Duodenal mucosa (tissue), 2 donors: ENCODE measurements at regions not wholly inside any gene's neighbourhood (a gene's known extent, or its start where the extent isn't known, plus 50 kb on each side); places are given as distances from the start of the nearest gene placed in this dataset.

Source experiments
- H3K27ac ChIP-seq: one replicate; pipeline ENCODE4 v1.7.0; 2013; ENCODE audit warnings: low read depth, low read length
- H3K27me3 ChIP-seq, 2 donors: one replicate each; pipeline ENCODE4 v1.7.0; 2013; ENCODE audit warnings: low read length in 2 of 2, control low read depth in 1 of 2; ENCODE audit not compliant: insufficient read depth in 2 of 2, control insufficient read depth in 1 of 2
- H3K36me3 ChIP-seq, 2 donors: one replicate each; pipeline ENCODE4 v1.7.0; 2013; ENCODE audit warnings: low read length in 2 of 2, control low read depth in 1 of 2; ENCODE audit not compliant: insufficient read depth in 2 of 2, control insufficient read depth in 1 of 2
- H3K4me1 ChIP-seq, 2 donors: one replicate each; pipeline ENCODE4 v1.7.0; 2013; ENCODE audit warnings: low read length in 2 of 2, control low read depth in 1 of 2; ENCODE audit not compliant: insufficient read depth in 2 of 2, control insufficient read depth in 1 of 2
- H3K4me3 ChIP-seq, 2 donors: one replicate each; pipeline ENCODE4 v1.7.0; 2013; ENCODE audit warnings: low read length in 2 of 2, low read depth in 1 of 2
- H3K9ac ChIP-seq, 2 donors: one replicate each; pipeline ENCODE4 v1.7.0; 2013; ENCODE audit warnings: low read length in 2 of 2, low read depth in 1 of 2
- H3K9me3 ChIP-seq, 2 donors: one replicate each; pipeline ENCODE4 v1.7.0; 2013; ENCODE audit warnings: low read length in 2 of 2, control low read depth in 1 of 2; ENCODE audit not compliant: control insufficient read depth in 1 of 2

- Histone ChIP-seq H3K36me3 (no peaks in the 10 kb centered on the region), H3K4me1 (no peaks in the 10 kb centered on the region), H3K4me3 (no peak overlapping the region), H3K27me3 (no peaks in the 10 kb centered on the region), H3K27ac (no peak overlapping the region), H3K9me3 (no peaks in the 10 kb centered on the region), H3K9ac (no peak overlapping the region)
These were observed 403.5 kb downstream of the DIPK2A start for GRCh38 chr3:144375088-144375487.

- Histone ChIP-seq H3K4me3 (no peak overlapping the region), H3K4me1 (no peaks in the 10 kb centered on the region), H3K27me3 (no peaks in the 10 kb centered on the region), H3K9ac (no peak overlapping the region), H3K36me3 (no peaks in the 10 kb centered on the region), H3K27ac (no peak overlapping the region), H3K9me3 (no peaks in the 10 kb centered on the region)
These were observed 409.2 kb downstream of the DIPK2A start for GRCh38 chr3:144380849-144381248.

GRCh38 chr3:144381607-144382006, 410.0 kb downstream of the DIPK2A start:
- H3K9me3 ChIP-seq, result no peaks in the 10 kb centered on the region
- H3K4me3 ChIP-seq, result no peak overlapping the region
- H3K9ac ChIP-seq, result no peak overlapping the region
- no peak overlapping the region for H3K27ac ChIP-seq
- H3K27me3 ChIP-seq, result no peaks in the 10 kb centered on the region
- H3K36me3 ChIP-seq, result no peaks in the 10 kb centered on the region
- H3K4me1 ChIP-seq, result no peaks in the 10 kb centered on the region

- H3K4me1 ChIP-seq, result no peaks in the 10 kb centered on the region
- no peak overlapping the region for H3K9ac ChIP-seq
- no peaks in the 10 kb centered on the region for H3K9me3 ChIP-seq
- no peak overlapping the region for H3K4me3 ChIP-seq
- H3K27me3 ChIP-seq, result no peaks in the 10 kb centered on the region
- no peaks in the 10 kb centered on the region for H3K36me3 ChIP-seq
- H3K27ac ChIP-seq, result no peak overlapping the region
These were observed 412.8 kb downstream of the DIPK2A start for GRCh38 chr3:144384241-144384979.

- H3K4me3 ChIP-seq, result no peak overlapping the region
- no peaks in the 10 kb centered on the region for H3K4me1 ChIP-seq
- H3K36me3 ChIP-seq, result no peaks in the 10 kb centered on the region
- H3K27me3 ChIP-seq, result no peaks in the 10 kb centered on the region
- H3K9me3 ChIP-seq, result no peaks in the 10 kb centered on the region
- no peak overlapping the region for H3K9ac ChIP-seq
- H3K27ac ChIP-seq, result no peak overlapping the region
These were observed 419.2 kb downstream of the DIPK2A start for GRCh38 chr3:144390786-144391185.

GRCh38 chr3:144391236-144391635, 419.6 kb downstream of the DIPK2A start:
- H3K4me1 ChIP-seq, result no peaks in the 10 kb centered on the region
- H3K27me3 ChIP-seq, result no peaks in the 10 kb centered on the region
- no peak overlapping the region for H3K27ac ChIP-seq
- no peak overlapping the region for H3K4me3 ChIP-seq
- no peaks in the 10 kb centered on the region for H3K36me3 ChIP-seq
- no peaks in the 10 kb centered on the region for H3K9me3 ChIP-seq
- H3K9ac ChIP-seq, result no peak overlapping the region

- no peaks in the 10 kb centered on the region for H3K4me1 ChIP-seq
- no peaks in the 10 kb centered on the region for H3K27me3 ChIP-seq
- H3K27ac ChIP-seq, result no peak overlapping the region
- H3K36me3 ChIP-seq, result no peaks in the 10 kb centered on the region
- H3K9ac ChIP-seq, result no peak overlapping the region
- no peak overlapping the region for H3K4me3 ChIP-seq
- H3K9me3 ChIP-seq, result peaks cover 0 to 2% of the 10 kb centered on the region in 2 donors
These were observed 422.4 kb downstream of the DIPK2A start for GRCh38 chr3:144394032-144394431.

- Histone ChIP-seq H3K36me3 (no peaks in the 10 kb centered on the region), H3K4me1 (no peaks in the 10 kb centered on the region), H3K9ac (no peak overlapping the region), H3K27me3 (no peaks in the 10 kb centered on the region), H3K9me3 (peaks cover 5 to 6% of the 10 kb centered on the region in 2 donors), H3K27ac (no peak overlapping the region), H3K4me3 (no peak overlapping the region)
These were observed 430.8 kb downstream of the DIPK2A start for GRCh38 chr3:144402430-144402829.

- H3K4me3 ChIP-seq, result no peak overlapping the region
- no peaks in the 10 kb centered on the region for H3K27me3 ChIP-seq
- H3K4me1 ChIP-seq, result no peaks in the 10 kb centered on the region
- H3K9me3 ChIP-seq, result peaks cover 5 to 6% of the 10 kb centered on the region in 2 donors
- H3K9ac ChIP-seq, result no peak overlapping the region
- H3K27ac ChIP-seq, result no peak overlapping the region
- no peaks in the 10 kb centered on the region for H3K36me3 ChIP-seq
These were observed 431.4 kb downstream of the DIPK2A start for GRCh38 chr3:144403040-144403457.

- no peaks in the 10 kb centered on the region for H3K27me3 ChIP-seq
- H3K4me1 ChIP-seq, result no peaks in the 10 kb centered on the region
- H3K9me3 ChIP-seq, result no peaks in the 10 kb centered on the region
- H3K36me3 ChIP-seq, result no peaks in the 10 kb centered on the region
- H3K9ac ChIP-seq, result no peak overlapping the region
- H3K27ac ChIP-seq, result no peak overlapping the region
- no peak overlapping the region for H3K4me3 ChIP-seq
These were observed 435.7 kb downstream of the DIPK2A start for GRCh38 chr3:144407335-144407734.
